ENCODE measurements at regions not wholly inside any gene's neighbourhood (a gene's known extent, or its start where the extent isn't known, plus 50 kb on each side); places are given as distances from the start of the nearest gene placed in this dataset.
"Not testable (repeated sequence)": the region's sequence is repeated elsewhere in the genome, so short reads cannot be mapped to it uniquely, and the experiment has no call there.

DNA sequence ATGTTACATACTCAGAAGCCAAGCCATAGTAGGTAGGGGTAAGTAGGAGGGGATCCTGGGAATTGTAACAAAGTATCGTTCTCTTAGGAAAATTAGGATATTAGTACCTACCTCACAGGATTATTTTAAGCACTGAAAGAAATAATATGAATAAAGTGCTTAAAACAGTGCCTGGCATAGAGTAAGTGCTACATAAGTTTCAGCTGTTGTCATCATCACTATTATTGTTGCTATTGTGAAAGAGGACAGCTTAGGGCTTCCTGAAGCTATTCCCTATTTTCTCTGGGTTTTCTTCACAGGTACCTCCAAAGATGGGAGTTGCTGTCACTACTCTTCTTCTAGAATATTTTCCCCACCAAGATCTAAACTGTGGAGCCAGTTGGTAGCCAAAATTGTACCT, 443.7 kb upstream of the FGF16 start:
- H3K27ac ChIP-seq, result no peak overlapping the region
- no peak for TF ChIP-seq ZFX (IDR thresholded peaks at IDR 0.05)
- TF ChIP-seq, protein P1, sequence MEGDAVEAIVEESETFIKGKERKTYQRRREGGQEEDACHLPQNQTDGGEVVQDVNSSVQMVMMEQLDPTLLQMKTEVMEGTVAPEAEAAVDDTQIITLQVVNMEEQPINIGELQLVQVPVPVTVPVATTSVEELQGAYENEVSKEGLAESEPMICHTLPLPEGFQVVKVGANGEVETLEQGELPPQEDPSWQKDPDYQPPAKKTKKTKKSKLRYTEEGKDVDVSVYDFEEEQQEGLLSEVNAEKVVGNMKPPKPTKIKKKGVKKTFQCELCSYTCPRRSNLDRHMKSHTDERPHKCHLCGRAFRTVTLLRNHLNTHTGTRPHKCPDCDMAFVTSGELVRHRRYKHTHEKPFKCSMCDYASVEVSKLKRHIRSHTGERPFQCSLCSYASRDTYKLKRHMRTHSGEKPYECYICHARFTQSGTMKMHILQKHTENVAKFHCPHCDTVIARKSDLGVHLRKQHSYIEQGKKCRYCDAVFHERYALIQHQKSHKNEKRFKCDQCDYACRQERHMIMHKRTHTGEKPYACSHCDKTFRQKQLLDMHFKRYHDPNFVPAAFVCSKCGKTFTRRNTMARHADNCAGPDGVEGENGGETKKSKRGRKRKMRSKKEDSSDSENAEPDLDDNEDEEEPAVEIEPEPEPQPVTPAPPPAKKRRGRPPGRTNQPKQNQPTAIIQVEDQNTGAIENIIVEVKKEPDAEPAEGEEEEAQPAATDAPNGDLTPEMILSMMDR (conservative IDR thresholded peaks at IDR 0.05), result no peak

DNA sequence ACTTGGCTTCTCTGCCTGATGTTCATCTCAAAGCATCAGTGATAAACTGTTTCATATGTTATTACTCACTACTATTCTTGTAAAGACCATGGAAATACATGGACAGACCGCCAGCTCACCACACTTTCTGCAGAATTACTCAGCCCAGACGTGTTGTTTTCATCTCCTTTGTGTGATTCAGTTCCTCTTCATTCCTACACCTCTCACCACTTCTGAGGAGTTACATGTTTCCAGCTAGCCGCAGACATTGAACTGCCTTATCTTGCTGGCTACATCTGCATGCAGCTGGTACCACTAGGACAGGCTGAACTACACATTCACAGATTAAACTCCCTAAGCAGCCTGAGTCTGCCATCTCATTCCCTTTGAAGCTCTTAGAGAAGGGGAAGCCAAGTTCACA, 443.2 kb upstream of the FGF16 start:
- H3K27ac ChIP-seq, result no peak overlapping the region
- no peak for TF ChIP-seq ZFX (IDR thresholded peaks at IDR 0.05)
- TF ChIP-seq, protein P1 (conservative IDR thresholded peaks at IDR 0.05), result no peak

DNA sequence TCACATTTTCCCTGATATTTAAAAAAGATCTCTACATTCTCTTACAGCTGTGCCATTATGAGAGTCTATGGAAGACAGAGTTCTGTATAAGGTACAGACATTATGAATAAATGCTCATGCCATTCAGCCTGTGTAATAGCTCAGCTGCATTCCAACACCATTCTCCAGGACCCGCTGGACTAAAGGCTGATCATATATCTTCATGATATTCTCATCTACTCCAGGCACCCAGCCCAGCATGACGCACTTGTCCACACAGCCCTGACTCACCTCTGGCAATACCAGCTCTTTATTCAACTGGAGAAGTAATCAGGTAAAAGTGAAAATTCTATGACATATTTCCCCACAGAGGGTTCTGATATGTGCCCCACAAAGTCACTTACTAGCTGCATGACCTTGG, 437.5 kb upstream of the FGF16 start:
- no peak for TF ChIP-seq ZFX (IDR thresholded peaks at IDR 0.05)
- TF ChIP-seq, protein P1 (conservative IDR thresholded peaks at IDR 0.05), result no peak
- H3K27ac ChIP-seq, result no peak overlapping the region

DNA sequence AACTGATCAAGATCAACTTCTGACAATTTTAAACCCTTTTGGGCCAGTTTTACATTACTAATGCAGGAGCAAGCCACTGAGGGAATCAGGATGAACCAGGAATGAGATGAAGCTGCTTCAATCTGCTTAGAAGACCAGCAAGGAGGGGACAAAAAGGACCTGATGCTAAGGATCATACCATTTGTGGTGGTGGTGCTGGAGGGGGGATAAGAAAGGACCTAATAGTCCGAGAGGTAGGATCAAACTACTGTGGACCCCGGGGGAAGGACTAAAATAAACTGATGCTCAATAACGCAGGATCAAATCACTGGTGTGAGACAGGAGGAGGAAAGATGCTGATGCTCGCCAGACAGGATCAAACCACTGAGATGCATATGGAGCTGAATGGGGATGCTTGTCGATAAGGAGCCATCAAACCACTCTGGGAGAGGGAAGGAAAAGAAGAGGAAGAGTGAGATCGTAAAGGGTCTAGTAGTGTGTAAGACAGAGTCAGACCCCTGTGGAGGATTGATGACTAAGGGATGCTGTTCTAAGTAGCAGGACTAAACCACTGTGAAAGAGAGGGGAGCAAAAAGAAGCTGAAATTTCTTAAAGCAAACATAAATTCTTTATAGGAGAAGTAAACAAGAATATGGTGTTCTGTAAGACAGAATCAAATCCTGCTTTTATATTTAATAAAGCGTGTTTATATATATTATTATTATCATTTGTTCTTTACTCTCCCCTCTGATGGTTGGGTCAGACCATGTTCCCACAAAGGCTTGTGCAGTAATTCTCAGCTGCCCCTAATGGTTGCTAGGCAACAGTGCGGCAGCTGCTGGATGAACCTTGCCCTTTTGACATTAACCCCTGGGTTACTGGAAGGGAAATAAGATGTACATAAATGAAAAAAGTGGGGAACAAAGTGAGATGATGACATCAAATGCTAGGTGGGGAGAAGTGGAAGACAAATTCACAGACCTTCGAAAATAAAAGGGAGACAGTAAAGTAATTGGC, 432.5 kb upstream of the FGF16 start:
- no peak overlapping the region for H3K27ac ChIP-seq
- TF ChIP-seq ZFX (IDR thresholded peaks at IDR 0.05), result no peak
- TF ChIP-seq, protein P1 (conservative IDR thresholded peaks at IDR 0.05), result no peak

DNA sequence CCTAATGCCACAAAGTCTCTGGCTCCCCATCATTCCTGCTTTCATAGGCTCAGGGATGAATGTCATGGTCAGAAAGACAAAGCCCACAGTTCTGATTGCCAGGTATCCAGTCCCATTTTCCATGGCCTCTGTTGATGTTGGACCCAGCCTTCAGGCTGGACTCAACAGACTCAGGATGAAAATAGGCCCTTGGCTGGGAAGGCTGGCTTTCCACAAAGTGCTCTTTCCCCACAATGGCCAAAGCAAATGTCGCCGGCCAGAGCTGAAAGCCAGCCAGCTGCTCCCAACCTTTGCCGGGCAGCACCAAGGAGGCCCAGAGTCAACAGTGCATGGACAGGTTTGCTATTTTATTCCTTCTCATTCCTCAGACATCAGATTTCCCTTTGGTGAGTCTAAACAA, 430.1 kb upstream of the FGF16 start:
- no peak overlapping the region for H3K27ac ChIP-seq
- TF ChIP-seq, protein P1 (conservative IDR thresholded peaks at IDR 0.05), result no peak
- no peak for TF ChIP-seq ZFX (IDR thresholded peaks at IDR 0.05)

DNA sequence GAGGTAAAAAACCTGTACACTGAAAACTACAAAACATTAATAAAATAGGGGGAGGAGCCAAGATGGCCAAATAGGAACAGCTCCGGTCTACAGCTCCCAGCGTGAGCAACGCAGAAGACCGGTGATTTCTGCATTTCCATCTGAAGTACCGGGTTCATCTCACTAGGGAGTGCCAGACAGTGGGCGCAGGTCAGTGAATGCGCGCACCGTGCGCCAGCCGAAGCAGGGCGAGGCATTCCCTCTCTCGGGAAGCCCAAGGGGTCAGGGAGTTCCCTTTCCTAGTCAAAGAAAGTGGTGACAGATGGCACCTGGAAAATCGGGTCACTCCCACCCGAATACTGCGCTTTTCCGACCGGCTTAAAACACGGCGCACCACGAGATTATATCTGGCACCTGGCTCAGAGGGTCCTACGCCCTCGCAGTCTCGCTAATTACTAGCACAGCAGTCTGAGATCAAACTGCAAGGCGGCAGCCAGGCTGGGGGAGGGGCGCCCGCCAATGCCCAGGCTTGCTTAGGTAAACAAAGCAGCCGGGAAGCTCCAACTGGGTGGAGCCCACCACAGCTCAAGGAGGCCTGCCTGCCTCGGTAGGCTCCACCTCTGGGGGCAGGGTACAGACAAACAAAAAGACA, 400.9 kb upstream of the FGF16 start:
- not testable (repeated sequence) for H3K27ac ChIP-seq

DNA sequence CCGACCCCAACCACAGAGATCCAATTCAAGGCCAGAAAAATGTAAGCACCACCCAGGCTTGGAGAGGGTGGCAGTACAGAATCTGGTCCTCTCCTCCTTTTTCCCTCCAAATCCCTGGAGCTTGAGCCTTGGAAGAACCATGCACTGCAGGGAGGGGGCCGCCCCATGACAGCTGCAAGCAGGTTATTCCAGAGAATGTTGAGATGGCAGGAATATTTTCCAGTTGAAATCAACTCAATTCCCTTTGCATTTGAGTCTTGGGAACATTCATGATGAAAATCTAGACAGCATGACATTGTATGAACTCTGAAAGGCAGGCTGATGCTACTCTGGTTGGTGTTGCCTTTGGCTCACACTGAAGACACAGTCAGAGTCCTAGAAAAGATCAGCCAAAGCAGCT, 386.6 kb upstream of the FGF16 start:
- TF ChIP-seq, protein P1 (conservative IDR thresholded peaks at IDR 0.05), result no peak
- H3K27ac ChIP-seq, result no peak overlapping the region
